ENCODE measurements at regions not wholly inside any gene's neighbourhood (a gene's known extent, or its start where the extent isn't known, plus 50 kb on each side); places are given as distances from the start of the nearest gene placed in this dataset.

DNA sequence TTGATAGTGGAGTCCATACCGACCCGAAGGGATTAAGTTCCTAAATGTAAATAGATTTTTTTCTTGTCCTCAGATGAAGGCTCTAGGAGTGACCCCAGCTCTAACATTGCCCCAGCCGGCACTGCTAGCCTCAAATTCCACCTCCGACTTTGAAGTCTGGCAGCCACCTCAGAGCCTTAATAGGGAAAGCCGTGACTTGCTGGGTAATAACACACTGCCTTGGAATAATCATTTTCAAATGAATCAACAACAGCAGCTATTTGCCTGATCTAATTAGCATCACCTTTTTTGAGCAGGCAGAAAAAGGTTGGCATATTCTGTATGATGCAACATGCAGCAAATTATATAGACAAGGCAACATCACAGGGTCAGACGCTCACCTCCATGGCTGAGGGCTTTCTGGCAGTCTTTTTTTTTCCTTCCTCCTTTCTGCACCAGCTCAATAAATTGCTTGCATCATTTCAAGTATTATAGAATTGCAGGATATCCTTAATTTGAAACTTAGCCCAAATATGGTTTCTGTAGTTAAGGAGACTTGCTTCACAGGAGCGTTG, 276.5 kb upstream of the ATP5MC3 start:
- no peak for DNase-seq
- Mint-ChIP-seq H3K9me3 (peaks cover 0 to 2% of the 10 kb centered on the region in 2 donors), H3K27ac (no peak overlapping the region), H3K4me1 (ENCODE audit: low read depth in 2 of 2) (no peaks in the 10 kb centered on the region), H3K36me3 (ENCODE audit: insufficient read depth) (no peaks in the 10 kb centered on the region), H3K27me3 (peaks cover 2 to 9% of the 10 kb centered on the region in 2 donors), H3K4me3 (no peak overlapping the region)
- no peak for ATAC-seq (replicated peaks)

DNA sequence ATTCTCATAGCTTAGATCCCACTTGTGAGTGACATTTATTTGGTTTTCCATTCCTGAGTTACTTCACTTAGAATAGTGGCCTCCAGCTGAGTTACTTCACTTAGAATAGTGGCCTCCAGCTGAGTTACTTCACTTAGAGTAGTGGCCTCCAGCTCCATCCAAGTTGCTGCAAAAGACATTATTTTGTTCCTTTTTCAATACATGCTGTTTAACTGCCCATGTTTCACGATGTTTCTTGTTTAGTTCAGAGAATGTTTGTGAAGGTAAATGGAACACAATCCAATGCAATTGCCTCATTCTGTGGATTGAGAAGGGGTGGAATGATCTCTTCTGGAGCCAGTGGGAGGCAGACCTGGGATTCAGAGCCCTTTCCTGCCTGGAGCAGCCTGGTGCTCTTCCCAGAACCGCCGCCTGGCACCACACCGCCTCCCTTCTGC, 273.5 kb upstream of the ATP5MC3 start:
- no peak overlapping the region for H3K4me3 Mint-ChIP-seq
- no peak for ATAC-seq (replicated peaks)
- DNase-seq: no peak
- H3K9me3 Mint-ChIP-seq: peaks cover 0 to 2% of the 10 kb centered on the region in 2 donors
- no peaks in the 10 kb centered on the region for H3K27me3 Mint-ChIP-seq
- H3K36me3 Mint-ChIP-seq (ENCODE audit: insufficient read depth): no peaks in the 10 kb centered on the region
- H3K4me1 Mint-ChIP-seq (ENCODE audit: low read depth in 2 of 2): peaks cover 0 to 4% of the 10 kb centered on the region in 2 donors
- H3K27ac Mint-ChIP-seq: no peak overlapping the region

DNA sequence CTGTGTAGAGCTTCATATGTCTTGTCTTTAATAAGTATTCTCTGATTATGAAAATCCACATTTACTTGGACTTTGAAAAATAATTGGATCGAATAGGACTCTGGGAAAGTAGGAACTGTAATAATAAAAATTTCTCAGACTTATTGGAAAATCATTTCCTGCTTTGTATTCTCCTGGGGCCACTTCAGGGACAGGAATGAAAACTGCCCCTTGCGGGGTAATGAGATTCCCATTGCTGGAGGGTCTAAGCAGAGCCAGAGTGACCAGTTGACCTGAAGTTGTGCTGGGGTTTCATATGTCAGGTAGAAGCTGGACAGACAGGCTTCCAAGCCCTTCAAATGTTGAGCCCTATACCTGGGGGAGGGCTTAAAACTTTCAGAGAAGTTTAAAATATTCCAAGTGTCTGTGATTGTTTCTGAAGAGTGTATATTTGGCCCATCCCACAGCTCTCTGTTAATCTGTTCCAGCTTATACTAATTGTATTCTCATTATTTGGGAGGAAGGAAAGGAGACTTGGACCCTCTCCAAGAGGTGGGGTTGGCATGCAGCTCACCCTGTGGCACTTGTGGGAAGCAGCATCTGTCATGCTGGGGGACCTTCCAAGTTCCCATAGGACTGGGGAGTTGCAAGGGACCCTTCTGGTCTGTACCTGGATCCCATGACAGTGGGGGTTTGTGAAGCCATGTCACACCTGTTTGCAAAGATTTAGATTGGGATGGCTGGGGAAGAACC, 268.7 kb upstream of the ATP5MC3 start:
- Mint-ChIP-seq H3K4me3 (no peak overlapping the region), H3K27ac (no peak overlapping the region), H3K4me1 (ENCODE audit: low read depth in 2 of 2) (peaks cover 0 to 4% of the 10 kb centered on the region in 2 donors), H3K9me3 (no peaks in the 10 kb centered on the region), H3K36me3 (ENCODE audit: insufficient read depth) (no peaks in the 10 kb centered on the region), H3K27me3 (peaks cover 0 to 17% of the 10 kb centered on the region in 2 donors)
- ATAC-seq (replicated peaks) (no peak), DNase-seq (no peak)

DNA sequence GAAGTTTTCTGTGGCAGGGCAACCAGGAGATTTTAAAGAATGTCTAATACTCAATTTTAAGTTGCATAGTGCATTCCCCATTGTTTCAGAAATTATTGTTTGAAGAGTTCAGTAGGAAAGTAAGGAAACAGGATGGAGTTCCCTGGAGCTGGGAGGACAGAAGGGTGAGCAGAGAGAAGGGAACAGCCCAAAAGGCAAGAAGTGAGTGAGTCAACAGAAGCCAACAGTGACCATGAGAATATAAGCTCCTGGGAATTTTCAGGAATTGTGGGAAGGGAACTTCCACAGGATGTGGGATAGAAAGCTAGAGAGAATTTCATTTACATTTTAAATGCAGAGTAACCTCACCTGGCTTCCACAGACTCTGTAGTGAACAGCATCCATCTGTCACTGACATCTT, 268.1 kb upstream of the ATP5MC3 start:
- Mint-ChIP-seq H3K27me3 (peaks cover 0 to 17% of the 10 kb centered on the region in 2 donors), H3K9me3 (no peaks in the 10 kb centered on the region), H3K4me1 (ENCODE audit: low read depth in 2 of 2) (peaks cover 0 to 4% of the 10 kb centered on the region in 2 donors), H3K27ac (no peak overlapping the region), H3K36me3 (ENCODE audit: insufficient read depth) (no peaks in the 10 kb centered on the region), H3K4me3 (no peak overlapping the region)
- ATAC-seq (replicated peaks): no peak
- DNase-seq: no peak

- peaks cover 0 to 3% of the 10 kb centered on the region in 2 donors for H3K4me1 Mint-ChIP-seq (ENCODE audit: low read depth in 2 of 2)
- H3K36me3 Mint-ChIP-seq (ENCODE audit: insufficient read depth): no peaks in the 10 kb centered on the region
- H3K27ac Mint-ChIP-seq: no peak overlapping the region
- H3K9me3 Mint-ChIP-seq: no peaks in the 10 kb centered on the region
- DNase-seq (no peak), ATAC-seq (replicated peaks) (no peak)
- peaks cover 10 to 36% of the 10 kb centered on the region in 2 donors for H3K27me3 Mint-ChIP-seq
- H3K4me3 Mint-ChIP-seq: no peak overlapping the region
Observed at GRCh38 chr2:175446201-175446600, 264.7 kb upstream of the ATP5MC3 start.

DNA sequence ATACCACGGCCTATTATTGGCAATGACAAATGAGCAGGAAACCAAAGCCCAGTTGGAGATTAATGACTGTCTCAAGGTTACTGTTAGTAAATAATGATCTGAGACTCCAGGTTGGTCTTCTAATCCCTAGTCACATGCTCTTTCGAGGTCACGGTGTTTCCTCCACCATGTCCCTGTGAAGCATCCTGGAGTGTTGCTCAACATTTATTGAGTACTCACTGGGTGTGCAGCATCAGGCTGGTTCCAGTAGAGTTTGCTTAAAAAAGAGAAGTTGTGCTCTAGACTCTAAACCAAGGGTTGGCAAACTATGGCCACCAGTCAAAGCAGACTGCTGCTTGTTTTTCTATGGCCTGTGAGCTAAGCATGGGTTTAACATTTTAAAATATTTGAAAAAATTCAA, 263.8 kb upstream of the ATP5MC3 start:
- peaks cover 16 to 42% of the 10 kb centered on the region in 2 donors for H3K27me3 Mint-ChIP-seq
- H3K4me3 Mint-ChIP-seq: no peak overlapping the region
- H3K9me3 Mint-ChIP-seq: no peaks in the 10 kb centered on the region
- no peaks in the 10 kb centered on the region for H3K4me1 Mint-ChIP-seq (ENCODE audit: low read depth in 2 of 2)
- H3K36me3 Mint-ChIP-seq (ENCODE audit: insufficient read depth): no peaks in the 10 kb centered on the region
- ATAC-seq (replicated peaks) (no peak), DNase-seq (no peak)
- no peak overlapping the region for H3K27ac Mint-ChIP-seq

DNA sequence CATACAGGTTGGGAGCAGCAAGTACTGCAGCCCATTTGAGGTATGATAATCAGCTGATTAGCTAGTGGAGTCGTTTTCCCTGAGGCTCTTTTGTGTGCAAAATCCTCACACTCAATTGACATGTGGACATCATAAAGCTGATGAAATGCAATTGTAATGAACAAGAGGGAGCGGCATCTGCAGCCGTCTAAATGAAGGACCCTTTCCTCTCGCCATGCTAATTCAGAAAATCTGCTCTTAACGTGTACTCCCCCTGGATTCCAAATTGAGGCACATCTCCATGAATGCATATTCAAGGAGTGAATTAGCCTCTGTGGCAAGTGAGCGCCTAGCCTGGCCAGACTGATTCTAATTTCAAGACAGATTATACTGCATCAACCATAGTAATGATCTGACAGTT, 260.9 kb upstream of the ATP5MC3 start:
- Mint-ChIP-seq H3K27me3 (peaks cover 24 to 44% of the 10 kb centered on the region in 2 donors), H3K36me3 (ENCODE audit: insufficient read depth) (no peaks in the 10 kb centered on the region), H3K27ac (no peak overlapping the region), H3K4me3 (no peak overlapping the region), H3K4me1 (ENCODE audit: low read depth in 2 of 2) (no peaks in the 10 kb centered on the region), H3K9me3 (no peaks in the 10 kb centered on the region)
- ATAC-seq (replicated peaks) (no peak), DNase-seq (no peak)

DNA sequence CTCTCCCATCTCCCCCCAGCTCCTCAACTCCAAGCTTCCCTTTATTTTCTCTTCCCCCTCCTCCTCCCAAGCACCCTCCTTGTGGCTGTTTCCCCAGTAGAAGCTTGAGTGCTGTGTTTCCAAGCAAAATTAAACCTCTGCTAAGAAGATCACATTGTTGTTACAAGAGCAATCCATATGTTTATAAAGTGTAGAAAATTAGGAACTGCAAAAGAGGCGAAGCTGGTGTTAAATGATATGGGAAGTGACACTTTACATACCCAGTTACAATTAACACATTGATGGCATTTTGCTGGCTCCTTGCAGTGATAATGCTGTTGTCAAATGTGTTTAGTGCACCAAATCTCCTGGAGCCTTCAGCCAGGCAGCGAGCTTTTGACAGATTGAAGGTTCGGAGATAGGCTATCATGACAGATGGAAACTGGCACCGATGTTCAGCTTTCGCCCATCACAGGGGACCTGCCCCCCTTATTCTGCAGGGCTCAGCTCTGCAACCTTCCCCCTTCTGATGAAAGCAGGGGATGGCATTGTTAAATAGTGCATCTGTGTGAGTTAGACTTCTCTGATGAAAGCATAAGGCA, 259.8 kb upstream of the ATP5MC3 start:
- DNase-seq (no peak), ATAC-seq (replicated peaks) (no peak)
- Mint-ChIP-seq H3K4me1 (ENCODE audit: low read depth in 2 of 2) (no peaks in the 10 kb centered on the region), H3K27ac (no peak overlapping the region), H3K27me3 (peaks cover 24 to 37% of the 10 kb centered on the region in 2 donors), H3K4me3 (no peak overlapping the region), H3K9me3 (no peaks in the 10 kb centered on the region), H3K36me3 (ENCODE audit: insufficient read depth) (no peaks in the 10 kb centered on the region)

- H3K27ac Mint-ChIP-seq: no peak overlapping the region
- no peak for ATAC-seq (replicated peaks)
- H3K9me3 Mint-ChIP-seq: no peaks in the 10 kb centered on the region
- no peaks in the 10 kb centered on the region for H3K36me3 Mint-ChIP-seq (ENCODE audit: insufficient read depth)
- H3K4me3 Mint-ChIP-seq: no peak overlapping the region
- no peaks in the 10 kb centered on the region for H3K4me1 Mint-ChIP-seq (ENCODE audit: low read depth in 2 of 2)
- DNase-seq: no peak
- peaks cover 24 to 37% of the 10 kb centered on the region in 2 donors for H3K27me3 Mint-ChIP-seq
Observed at GRCh38 chr2:175439416-175439815, 257.9 kb upstream of the ATP5MC3 start.

GRCh38 chr2:175437167-175437566, 255.7 kb upstream of the ATP5MC3 start:
- peaks cover 18 to 24% of the 10 kb centered on the region in 2 donors for H3K27me3 Mint-ChIP-seq

DNA sequence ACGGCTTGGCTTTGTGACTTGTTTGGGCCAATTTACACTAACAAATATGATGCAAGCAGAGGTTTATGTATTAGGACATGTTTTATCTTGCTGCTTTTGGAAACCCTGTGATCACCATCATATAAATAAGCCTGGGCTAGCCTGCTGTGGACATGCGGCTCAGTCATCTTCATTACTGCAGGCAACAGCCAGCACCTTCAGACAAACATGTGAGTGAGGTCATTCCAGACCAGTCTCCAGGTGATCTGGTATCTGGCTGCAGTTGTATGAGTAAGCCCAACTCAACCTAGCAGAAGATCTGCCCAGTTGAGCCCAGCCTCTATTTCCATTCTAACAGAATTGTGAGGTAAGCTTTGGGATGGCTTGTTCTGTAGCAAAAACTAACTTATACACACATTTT, 254.6 kb upstream of the ATP5MC3 start:
- H3K4me1 Mint-ChIP-seq (ENCODE audit: low read depth in 2 of 2): no peaks in the 10 kb centered on the region

More at GRCh38 chr2:175437167-175437566, 255.7 kb upstream of the ATP5MC3 start:
- H3K4me1 Mint-ChIP-seq (ENCODE audit: low read depth in 2 of 2): no peaks in the 10 kb centered on the region
- no peaks in the 10 kb centered on the region for H3K36me3 Mint-ChIP-seq (ENCODE audit: insufficient read depth)
- H3K4me3 Mint-ChIP-seq: no peak overlapping the region
- H3K27ac Mint-ChIP-seq: no peak overlapping the region
- no peaks in the 10 kb centered on the region for H3K9me3 Mint-ChIP-seq
- ATAC-seq (replicated peaks) (no peak), DNase-seq (no peak)

GRCh38 chr2:175435012-175435411, 253.5 kb upstream of the ATP5MC3 start:
- peaks cover 8 to 10% of the 10 kb centered on the region in 2 donors for H3K27me3 Mint-ChIP-seq

More for the DNA sequence above, 254.6 kb upstream of the ATP5MC3 start:
- no peak overlapping the region for H3K27ac Mint-ChIP-seq
- no peak overlapping the region for H3K4me3 Mint-ChIP-seq
- no peak for DNase-seq
- H3K27me3 Mint-ChIP-seq: peaks cover 13 to 17% of the 10 kb centered on the region in 2 donors
- no peaks in the 10 kb centered on the region for H3K36me3 Mint-ChIP-seq (ENCODE audit: insufficient read depth)
- no peak for ATAC-seq (replicated peaks)
- no peaks in the 10 kb centered on the region for H3K9me3 Mint-ChIP-seq

GRCh38 chr2:175432793-175433192, 251.3 kb upstream of the ATP5MC3 start:
- Mint-ChIP-seq H3K27ac (no peak overlapping the region), H3K4me1 (ENCODE audit: low read depth in 2 of 2) (no peaks in the 10 kb centered on the region), H3K27me3 (no peaks in the 10 kb centered on the region), H3K4me3 (no peak overlapping the region), H3K9me3 (no peaks in the 10 kb centered on the region), H3K36me3 (ENCODE audit: insufficient read depth) (no peaks in the 10 kb centered on the region)
- ATAC-seq (replicated peaks): no peak
- no peak for DNase-seq

More at GRCh38 chr2:175435012-175435411, 253.5 kb upstream of the ATP5MC3 start:
- H3K36me3 Mint-ChIP-seq (ENCODE audit: insufficient read depth): no peaks in the 10 kb centered on the region
- H3K27ac Mint-ChIP-seq: no peak overlapping the region
- H3K9me3 Mint-ChIP-seq: no peaks in the 10 kb centered on the region
- no peak overlapping the region for H3K4me3 Mint-ChIP-seq
- DNase-seq (no peak), ATAC-seq (replicated peaks) (no peak)
- H3K4me1 Mint-ChIP-seq (ENCODE audit: low read depth in 2 of 2): no peaks in the 10 kb centered on the region

DNA sequence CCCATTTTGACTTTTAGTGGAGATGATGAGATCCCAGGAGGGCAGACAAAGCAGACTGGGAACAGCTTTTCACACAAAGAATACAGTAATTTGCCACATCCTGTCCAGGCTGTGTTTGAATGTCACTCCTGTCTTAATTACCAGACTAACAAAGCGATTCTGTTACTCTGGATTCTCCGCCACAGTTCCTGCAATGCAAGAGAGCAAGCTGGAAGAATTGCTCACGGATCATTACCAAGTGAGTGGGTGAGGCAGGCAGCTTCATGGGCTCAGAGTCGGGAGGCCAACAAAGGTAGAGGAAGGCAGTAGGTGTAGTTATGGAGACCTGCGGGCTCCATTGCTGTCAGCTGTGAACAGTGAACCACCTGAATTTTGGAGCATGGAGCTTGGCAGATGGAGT, 250.5 kb upstream of the ATP5MC3 start:
- Mint-ChIP-seq H3K27ac (no peak overlapping the region), H3K9me3 (no peaks in the 10 kb centered on the region), H3K27me3 (no peaks in the 10 kb centered on the region), H3K4me3 (no peak overlapping the region), H3K4me1 (ENCODE audit: low read depth in 2 of 2) (no peaks in the 10 kb centered on the region), H3K36me3 (ENCODE audit: insufficient read depth) (no peaks in the 10 kb centered on the region)
- DNase-seq (no peak), ATAC-seq (replicated peaks) (no peak)

All from effector memory CD8-positive, alpha-beta T cell (primary cell).